ENCODE measurements at regions not wholly inside any gene's neighbourhood (a gene's known extent, or its start where the extent isn't known, plus 50 kb on each side); places are given as distances from the start of the nearest gene placed in this dataset.

DNA sequence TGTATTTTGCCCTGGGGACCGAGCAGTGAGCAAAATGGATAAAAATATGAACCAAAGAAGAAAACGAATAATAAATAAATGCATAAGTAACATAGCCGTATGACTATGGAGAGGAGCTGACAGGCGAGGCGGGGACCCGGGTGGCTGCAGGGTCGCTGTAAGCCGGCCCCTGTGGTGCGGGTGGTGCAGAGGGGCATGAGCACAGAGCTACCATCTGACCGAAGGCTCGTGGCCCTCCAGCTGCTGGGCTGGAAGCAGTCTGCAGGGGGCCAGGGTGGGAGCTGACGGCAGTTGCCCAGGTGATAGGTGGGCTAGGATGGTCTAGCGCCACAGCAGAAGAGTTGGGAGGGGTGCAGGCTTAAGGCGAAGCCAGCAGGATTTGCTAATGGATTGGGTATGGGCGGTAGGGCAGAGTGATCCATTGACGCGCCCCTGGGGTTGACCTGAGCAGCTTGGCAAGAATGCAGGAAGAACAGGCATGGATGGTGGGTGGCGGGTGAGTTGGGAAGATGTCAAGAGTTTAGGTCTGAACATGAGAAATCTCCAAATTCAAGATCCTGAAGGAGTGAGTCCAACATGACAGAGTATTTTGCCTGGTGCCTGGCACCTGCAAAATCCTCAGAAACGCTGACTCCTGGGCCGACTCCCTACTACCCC is 228.0 kb downstream of the FOXL1 start:
- DNase-seq (ENCODE audit: low read depth): no peak

DNA sequence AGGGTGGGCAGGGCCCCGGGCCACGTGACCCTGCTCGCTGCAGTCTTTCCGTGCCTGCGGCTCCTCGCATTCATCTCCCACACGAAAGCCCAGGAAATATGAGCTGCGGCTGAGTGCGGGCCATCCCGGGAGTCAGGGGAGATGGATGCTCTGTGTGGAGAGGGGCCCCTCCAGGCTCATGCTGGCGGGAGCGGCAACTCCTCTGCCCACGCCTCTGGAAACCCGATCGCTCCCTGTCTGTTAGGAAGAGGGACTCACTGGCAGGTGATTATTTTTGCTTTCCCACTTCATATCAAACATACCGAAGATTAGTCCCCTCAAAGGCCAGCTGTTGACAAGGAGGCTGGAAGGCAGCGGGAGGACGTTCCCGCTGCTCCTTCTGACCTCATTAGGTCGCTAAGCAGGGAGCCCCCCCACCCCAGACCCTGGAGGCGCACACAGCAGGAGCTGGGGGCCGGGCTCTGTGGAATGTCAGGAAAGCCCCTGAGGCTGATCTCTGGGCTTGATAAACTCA is 228.5 kb downstream of the FOXL1 start:
- peak; percentile 41 for DNase-seq (ENCODE audit: low read depth)

DNA sequence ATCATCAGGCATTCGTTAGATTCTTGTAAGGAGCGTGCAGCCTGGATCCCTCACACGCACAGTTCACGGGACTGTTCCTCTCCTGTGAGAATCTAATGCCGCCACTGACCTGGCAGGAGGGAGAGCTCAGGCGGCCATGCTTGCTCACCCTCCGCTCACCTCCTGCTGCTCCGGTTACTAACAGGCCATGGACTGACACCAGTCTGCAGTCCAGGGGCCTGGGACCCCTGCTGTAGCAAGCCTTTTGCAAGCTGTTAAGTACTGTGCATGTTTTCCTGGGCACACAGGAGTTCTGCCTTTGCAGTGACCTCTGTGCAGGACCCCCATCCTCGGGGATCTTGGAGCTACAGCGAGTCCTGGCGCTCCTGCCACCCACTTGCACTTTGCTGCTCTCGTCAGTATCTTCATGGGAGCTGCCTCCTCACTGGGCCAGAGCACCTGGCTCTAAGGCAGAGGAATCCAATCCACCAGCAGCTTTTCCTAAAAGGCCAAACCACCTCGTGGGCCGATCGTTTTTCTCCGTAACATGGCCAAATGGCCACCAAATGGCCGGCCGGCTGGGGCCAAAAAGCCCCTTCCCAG is 230.6 kb downstream of the FOXL1 start:
- no peak for DNase-seq (ENCODE audit: low read depth)

DNA sequence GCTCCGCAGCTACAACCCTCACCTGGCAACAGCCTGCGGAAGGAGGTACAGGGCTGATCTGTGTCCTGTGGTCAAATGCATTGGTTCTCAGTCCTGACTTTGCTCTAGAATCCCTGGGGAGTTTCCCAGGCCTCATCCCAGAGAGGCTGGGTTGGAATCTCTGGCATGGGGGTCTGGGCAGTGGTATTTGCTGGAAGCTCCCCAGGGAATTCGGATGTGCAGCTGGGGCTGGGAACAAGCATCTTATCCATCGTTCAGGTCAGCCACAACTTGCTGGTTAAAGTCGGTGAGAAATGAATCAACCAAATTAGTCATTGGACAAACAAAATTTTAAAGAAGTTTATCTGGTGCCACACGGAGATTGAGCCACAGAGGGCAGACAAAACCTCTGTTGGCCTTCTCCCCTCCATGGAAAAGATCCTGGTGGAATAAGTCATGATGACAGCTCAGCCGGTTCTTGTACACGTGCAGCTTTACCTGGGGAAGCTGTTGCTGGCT is 231.2 kb downstream of the FOXL1 start:
- DNase-seq (ENCODE audit: low read depth): peak; percentile 37

DNA sequence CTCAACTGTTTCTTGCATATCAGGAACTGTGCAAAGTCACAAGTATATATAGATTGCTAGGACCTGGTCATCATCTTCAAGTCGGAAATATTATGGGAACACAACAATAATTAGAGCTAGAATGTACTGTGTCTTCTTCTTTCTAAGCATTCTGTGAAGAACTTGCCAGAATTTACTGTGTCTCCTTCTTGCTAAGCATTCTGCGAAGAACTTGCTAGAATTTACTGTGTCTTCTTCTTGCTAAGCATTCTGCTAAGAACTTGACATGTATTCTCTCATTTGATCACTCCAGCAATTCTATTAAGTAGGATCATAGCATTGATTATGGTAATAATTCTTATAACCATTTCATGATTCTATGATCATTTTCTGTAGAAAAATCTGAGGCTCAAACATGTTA is 231.7 kb downstream of the FOXL1 start:
- DNase-seq (ENCODE audit: low read depth): no peak

DNA sequence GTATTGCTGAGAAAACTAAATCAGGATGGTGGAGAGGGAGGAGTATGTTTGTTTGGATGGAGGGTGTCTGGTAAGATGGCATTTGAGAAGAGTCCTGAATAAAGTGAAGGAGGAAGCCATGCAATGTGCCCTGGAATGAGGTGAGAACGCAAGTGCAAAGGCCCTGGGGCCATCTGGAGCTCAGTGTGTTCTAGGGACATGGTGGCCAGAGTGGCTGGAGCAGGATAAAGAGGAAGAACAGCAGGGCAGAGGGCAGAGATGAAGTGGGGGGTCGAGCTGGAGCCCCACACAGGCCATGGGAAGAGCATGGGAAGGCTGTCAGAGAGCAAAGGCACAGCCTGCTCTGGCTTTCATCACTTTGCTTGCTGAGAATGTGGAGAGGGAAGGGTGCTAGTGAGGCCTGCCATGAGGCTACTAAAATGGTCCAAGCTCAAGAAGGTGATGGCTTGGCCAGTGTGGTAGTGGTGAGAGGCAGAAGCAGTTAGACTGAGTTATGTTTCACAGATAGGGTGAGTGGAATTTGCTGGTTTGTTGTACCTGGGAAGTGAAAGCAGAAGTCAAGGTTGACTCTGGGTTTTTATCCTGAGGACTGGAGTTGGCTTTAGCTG is 234.1 kb downstream of the FOXL1 start:
- no peak for DNase-seq (ENCODE audit: low read depth)

DNA sequence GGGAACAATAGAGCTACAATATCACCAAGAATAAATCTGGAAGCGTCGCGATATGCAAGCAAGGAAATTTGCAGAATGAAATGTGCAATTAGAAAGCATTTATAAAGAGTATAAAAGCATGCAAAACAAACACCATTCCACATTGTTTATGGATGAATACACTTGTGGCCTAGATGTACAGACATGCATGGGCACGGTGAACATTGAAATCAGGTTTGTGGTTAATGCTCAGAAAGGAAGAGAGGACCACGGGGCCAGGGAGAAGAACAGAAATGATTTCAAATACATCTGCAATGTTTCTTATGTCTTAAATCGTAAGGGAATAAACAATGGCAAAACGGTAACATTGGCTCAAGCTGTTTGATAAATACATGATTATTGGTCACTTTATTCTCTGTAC is 235.9 kb downstream of the FOXL1 start:
- DNase-seq (ENCODE audit: low read depth): no peak

DNA sequence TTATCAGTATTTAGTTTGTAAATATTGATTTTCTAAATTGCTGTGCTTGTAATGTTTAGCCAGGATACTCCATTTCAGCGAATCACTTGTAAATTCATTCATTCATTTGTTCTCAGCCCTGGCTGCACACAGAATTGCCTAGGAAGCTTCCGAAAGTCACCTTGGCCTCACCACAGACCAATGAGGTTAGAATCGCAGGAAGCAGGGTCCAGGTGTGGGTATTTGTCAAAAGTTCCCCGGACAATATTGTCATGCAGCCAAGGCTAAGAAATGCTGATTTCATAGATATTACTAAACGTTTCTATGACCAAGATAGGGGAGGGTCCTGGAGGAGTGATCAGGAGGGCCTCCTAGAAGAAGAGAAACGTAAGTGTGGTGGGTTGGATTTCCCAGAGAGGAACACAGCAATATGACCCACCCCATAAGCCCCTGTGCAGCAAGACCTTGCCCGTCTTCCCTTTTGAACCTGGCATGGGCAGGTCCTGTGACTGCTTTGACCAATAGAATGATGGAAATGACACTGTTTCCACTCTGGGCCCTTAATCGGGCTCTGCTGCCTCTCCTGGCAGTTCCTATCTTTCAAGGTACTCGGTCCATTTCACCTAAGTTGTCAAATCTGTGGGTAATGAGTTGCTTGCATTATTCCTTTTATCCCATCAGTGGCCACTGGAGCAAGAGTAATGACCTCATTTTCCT is 238.7 kb downstream of the FOXL1 start:
- DNase-seq (ENCODE audit: low read depth): no peak

DNA sequence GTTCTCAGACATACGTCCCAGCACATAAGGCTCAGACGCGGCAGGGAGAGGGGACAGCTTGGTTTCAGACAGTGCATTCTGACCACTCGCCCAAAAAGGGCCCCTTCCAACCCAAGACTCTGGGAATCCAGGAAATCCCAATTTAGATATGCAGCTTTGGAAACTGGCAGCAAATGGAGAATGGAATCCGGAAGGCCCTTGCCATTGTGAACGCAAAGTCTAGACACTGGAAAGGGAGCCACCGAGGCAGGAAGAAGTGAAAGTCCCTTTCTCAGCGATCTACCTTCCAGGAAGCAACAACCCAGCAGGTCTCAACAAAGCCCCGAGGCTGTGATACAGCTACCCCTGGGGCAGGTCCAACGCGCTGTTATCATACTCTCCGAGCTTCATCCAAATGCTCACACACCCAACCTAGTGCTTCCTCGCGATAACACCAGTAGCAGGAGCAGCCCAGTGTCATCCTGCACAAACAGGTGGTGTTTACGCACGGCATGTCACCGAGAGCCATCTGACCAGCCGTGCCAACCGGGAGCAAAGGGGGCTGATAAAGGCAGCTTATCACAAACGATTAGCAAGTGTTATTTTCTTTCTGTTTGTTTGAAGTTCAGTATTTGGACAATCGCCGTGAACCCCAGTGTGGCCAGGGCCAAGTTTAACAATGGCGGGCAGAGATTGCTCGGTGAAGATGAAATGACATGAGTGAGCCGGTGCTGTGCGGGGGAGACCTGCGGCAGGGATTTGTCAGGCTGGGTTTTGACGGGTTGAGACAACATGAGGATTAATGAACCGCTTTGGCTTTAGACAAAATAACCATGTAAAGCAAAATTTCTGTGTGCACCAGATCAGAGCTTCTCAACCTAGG is 240.6 kb downstream of the FOXL1 start:
- DNase-seq (ENCODE audit: low read depth): no peak

DNA sequence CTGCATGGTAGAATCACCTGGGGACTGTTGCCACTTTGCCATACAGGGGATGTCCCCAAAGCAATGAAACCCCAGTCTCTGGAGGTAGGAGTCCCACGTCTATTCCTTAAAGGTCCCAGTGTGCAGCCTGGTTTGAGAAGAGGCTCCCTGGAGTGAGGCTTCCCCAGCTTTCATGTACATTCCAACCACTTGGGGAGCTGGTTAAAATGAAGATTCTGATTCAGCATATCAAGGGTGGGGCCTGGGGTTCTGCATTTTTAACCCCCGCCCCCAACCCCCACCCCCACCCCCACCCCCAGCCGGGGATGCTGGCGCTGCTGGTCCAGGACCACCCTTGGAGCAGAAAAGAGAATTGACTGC is 241.2 kb downstream of the FOXL1 start:
- DNase-seq (ENCODE audit: low read depth): no peak

DNA sequence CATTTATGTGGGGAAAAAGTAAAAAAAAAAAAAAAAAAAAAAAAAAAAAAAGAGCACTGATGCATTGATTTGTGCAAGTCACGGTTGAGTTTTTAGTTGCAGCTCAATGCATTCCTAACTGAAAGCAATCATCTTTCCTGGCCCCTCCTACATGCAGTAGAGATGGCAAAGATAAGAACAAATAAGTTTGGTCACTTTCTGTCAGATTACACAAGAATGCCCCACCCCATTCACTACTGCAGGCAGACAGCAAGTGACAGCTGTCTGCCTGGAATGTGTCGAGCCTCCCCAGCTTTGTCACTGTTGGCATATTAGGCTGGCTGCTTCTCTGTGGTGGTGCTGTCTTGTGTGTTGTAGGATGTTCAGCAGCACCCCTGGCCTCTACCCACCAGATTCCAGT is 243.5 kb downstream of the FOXL1 start:
- DNase-seq (ENCODE audit: low read depth): no peak

DNA sequence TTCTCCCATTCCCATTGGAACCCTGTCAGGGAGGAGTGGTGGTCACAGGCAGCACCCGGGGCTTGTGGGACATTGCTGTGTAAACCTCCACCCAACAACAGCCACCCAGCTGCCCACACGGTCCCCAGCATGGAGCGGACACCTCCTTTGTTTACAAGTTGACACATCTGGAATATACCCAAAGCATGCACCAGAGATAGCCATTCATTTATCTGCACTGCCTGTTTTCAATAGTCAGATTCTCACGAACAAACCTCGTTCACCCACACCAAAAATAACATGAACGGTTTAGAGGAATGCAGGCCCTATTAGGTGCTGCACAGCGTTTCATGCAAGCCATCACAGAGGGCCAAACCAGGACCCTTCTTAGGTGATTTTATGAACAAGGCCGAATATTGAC is 244.8 kb downstream of the FOXL1 start:
- no peak for DNase-seq (ENCODE audit: low read depth)

DNA sequence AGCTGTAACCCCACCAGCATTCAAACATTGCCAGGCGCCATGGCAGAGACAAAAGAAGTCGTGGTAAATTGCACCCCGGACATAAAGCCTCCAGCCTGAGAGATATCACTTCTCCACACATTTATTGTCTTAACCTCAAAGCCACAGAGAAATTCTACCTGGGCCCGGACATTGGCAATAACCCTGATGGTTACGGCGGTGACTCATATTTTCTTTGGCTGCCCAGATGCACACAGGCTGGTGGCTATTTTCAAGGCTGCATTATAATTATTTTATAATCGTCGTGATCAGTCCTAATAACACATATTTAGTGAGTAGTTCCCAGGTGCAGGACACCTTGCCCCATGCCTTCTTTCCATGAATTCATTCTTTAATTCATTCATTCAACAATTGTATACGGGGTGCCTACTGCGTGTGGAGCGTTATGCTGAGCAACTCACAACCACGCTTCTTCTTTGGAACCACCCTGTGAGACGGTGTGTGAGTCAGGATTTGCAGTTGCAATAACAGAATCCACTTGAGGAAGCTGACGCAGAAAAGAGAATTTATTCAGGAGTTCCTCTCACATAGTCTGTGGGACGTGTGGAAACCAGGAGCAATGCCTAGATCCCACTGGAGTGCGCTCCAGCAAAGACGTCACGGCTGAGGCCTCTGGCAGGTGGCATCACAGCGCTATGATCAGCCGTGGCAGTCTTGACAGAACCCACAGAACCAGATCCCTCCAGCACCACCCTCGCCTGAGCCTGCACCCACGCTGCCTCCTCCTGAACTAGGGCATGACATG is 245.7 kb downstream of the FOXL1 start:
- peak; percentile 64 for DNase-seq (ENCODE audit: low read depth)

DNA sequence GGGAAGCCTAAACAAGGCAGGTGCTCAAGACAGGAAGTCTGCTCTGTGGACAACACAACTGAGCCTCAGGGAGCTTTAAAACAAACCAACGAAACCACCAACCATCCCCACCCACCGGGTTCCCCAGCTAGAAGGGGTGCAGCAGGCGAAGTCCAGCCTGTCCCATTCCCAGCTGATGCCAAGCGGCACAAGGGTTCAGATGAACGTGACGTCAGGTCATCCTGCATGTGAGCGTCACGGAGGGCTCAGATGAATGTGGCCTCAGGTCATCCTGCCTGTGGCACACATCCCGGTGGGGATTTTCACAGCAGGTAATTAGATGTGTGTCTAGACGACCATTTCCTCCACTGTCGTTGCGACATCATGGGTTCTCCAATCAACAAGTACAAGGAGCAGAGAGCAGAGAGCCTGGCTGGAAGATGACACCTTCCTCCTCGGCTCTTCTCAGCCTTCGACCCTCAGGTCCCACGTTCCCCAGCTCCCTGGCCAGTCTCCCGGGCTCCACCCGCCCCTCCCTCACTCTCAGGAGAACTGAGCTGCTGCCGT is 246.5 kb downstream of the FOXL1 start:
- peak; percentile 19 for DNase-seq (ENCODE audit: low read depth)

DNA sequence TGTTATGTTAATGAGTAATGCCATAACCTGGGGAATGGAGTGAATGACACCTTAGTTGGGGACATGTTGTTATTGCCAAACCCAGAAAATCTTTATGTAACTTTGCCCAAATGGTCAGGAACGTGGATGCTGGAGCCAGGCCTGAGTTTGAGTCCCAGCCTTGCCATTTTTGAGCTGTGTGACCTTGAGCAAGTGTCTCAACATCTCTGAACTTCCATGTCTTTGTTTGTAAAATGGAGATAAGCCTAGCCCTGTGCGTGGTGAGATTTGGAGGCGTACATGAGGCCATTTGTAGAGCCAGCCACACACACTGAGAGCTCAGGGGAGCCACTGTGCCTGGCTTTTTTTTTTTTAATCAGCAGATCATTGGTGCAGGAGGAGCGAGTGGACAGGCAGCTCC is 247.3 kb downstream of the FOXL1 start:
- DNase-seq (ENCODE audit: low read depth): no peak

DNA sequence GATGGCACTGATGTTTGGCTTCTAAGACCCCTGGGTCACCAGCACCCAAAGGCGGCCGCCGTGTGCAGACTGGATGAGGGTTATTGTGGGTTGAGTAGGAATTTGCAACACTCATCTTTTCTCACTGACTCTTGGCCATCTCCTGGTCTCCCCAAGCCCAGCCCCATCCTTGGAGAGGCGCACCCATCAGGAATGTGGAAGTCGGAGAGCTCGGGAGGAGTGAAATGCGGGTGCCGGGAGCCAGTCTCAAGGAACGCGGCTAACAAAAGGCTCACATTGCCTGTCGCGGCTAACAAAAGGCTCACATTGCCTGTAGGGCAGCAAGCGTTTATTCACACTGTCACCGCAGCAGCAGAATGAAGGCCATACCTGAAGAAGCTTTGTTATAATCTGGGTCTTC is 248.6 kb downstream of the FOXL1 start:
- no peak for DNase-seq (ENCODE audit: low read depth)

DNA sequence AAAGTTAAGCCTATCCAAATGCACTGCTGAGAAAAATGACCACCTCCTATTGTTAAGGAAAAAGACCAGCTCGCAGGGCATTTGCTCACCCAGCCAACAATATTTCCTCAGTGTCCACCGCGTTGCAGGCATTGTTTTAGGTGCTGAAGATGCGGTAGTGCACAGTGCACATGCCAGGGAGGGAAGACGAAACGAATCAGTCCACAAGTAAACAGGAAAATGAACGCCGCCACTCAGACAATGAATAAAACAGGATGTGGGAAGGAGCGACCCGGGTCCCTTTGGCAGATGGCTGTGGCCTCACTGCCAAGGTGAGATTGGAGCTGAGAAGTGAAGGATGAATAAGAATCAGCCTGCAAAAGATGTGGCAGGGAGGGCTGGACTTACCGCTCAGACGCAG is 249.2 kb downstream of the FOXL1 start:
- DNase-seq (ENCODE audit: low read depth): no peak

DNA sequence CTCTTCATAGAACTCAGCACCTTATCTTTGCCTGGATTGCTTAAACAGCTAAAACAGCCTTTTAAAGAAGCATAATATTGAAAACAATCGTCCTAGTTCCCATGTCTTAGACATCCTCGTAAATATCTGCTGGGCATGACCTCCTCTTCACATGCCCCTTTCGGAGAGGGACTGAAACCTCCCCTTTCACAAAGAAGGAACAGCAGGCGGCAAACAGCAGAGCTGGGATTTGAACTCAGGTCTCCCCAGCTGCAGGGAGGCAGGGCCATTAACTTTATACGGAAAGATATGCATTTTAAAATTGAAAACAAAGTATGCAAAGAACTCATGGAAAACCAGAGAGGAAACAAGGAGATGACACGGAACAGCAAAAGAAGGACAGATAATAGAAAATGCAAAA is 249.9 kb downstream of the FOXL1 start:
- no peak for DNase-seq (ENCODE audit: low read depth)

DNA sequence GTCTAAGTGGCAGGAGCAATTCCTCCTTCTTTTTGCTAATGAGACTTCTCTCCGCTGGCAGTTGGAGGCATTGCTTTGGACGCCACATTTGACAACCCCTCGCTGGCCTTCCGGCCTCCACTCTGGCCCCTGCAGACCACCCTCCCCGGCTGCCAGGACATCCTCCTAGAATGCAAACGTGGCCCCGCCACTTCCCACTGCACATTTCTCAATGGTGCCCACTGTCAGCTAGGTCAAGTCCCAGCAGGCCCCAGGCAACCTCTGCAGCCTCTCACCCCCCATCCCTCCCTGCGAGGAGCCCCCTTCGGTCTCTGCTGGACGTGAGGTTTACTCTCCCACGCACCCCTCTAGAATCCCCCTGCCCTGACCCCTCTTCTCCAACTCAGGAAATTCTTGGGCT is 250.3 kb downstream of the FOXL1 start:
- DNase-seq (ENCODE audit: low read depth): no peak

DNA sequence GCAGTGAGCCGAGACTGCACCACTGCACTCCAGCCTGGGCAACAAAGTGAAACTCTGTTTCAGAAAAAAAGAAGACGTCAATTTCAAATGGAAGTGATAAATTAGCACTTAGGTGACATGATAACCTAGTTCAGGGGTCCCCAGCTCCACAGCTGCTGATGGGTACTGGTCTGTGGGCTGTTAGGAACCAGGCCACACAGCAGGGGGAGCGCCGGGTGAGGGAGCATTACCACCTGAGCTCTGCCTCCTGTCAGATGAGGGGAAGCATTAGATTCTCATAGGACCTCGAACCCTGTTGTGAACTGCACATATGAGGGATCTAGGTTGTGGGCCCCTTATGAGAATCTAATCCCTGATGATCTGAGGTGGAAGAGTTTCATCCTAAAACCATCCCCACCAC is 253.0 kb downstream of the FOXL1 start:
- DNase-seq (ENCODE audit: low read depth): no peak

DNA sequence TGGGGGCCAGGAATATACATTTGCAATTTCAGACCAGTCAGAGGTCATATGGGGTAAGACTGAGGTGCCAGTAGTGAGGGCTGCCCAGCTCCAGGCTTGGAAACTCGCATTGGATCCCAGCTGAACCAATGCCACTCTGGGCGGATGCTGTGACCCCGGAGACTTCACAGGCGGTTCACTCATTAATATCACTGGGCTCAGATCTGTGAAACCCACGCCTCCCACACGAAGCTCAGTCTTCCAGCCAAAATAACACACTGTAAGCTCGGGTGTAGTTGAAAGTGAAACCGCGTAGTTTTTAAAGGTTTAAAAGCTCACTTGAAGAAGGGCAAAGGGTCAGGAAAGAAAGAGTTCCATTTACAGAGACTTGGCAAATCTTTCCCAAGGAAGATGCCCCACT is 254.8 kb downstream of the FOXL1 start:
- DNase-seq (ENCODE audit: low read depth): peak; percentile 15
